ENCODE measurements at regions not wholly inside any gene's neighbourhood (a gene's known extent, or its start where the extent isn't known, plus 50 kb on each side); places are given as distances from the start of the nearest gene placed in this dataset.

- no peak for DNase-seq
- no peak overlapping the region for H3K27ac ChIP-seq (ENCODE audit: low read depth in 1 of 2, low read length in 2 of 2)
- no peak for ATAC-seq (ENCODE audit: low FRiP score)
- no peaks in the 10 kb centered on the region for H3K27me3 ChIP-seq (ENCODE audit: control insufficient read depth in 1 of 2, insufficient read depth in 2 of 2, low read length in 1 of 2)
- H3K4me1 ChIP-seq (ENCODE audit: control insufficient read depth in 1 of 2, insufficient read depth in 2 of 2, low read length in 2 of 2) = no peaks in the 10 kb centered on the region
- intact Hi-C loops (cut with DNase I) = no loop called here
- no peaks in the 10 kb centered on the region for H3K36me3 ChIP-seq (ENCODE audit: control insufficient read depth in 1 of 2, insufficient read depth in 2 of 2, low read length in 1 of 2)
- WGBS, 2 donors = 66 to 70% methylated on average over 6 of the region's 6 CpGs
- H3K9me3 ChIP-seq (ENCODE audit: control insufficient read depth, low read length) = no peaks in the 10 kb centered on the region
- H3K4me3 ChIP-seq (ENCODE audit: low read length in 2 of 2) = no peak overlapping the region
Measured at GRCh38 chr20:53707371-53708055, 113.9 kb upstream of the ZNF217 start.

- intact Hi-C loops (cut with DNase I) = no loop called here
- 33 to 41% methylated on average over 6 of the region's 6 CpGs for WGBS, 2 donors
- H3K36me3 ChIP-seq (ENCODE audit: control insufficient read depth in 1 of 2, insufficient read depth in 2 of 2, low read length in 1 of 2) = no peaks in the 10 kb centered on the region
- H3K4me1 ChIP-seq (ENCODE audit: control insufficient read depth in 1 of 2, insufficient read depth in 2 of 2, low read length in 2 of 2) = no peaks in the 10 kb centered on the region
- ATAC-seq (ENCODE audit: low FRiP score) (no peak), DNase-seq (no peak)
- no peaks in the 10 kb centered on the region for H3K27me3 ChIP-seq (ENCODE audit: control insufficient read depth in 1 of 2, insufficient read depth in 2 of 2, low read length in 1 of 2)
- H3K4me3 ChIP-seq (ENCODE audit: low read length in 2 of 2) = no peak overlapping the region
- no peaks in the 10 kb centered on the region for H3K9me3 ChIP-seq (ENCODE audit: control insufficient read depth, low read length)
- H3K27ac ChIP-seq (ENCODE audit: low read depth in 1 of 2, low read length in 2 of 2) = no peak overlapping the region
Measured at GRCh38 chr20:53706466-53707370, 113.1 kb upstream of the ZNF217 start.

- DNase-seq = no peak
- ATAC-seq (ENCODE audit: low FRiP score) = no peak
- Histone ChIP-seq H3K4me3 (ENCODE audit: low read length in 2 of 2) (no peak overlapping the region), H3K27me3 (ENCODE audit: control insufficient read depth in 1 of 2, insufficient read depth in 2 of 2, low read length in 1 of 2) (no peaks in the 10 kb centered on the region), H3K27ac (ENCODE audit: low read depth in 1 of 2, low read length in 2 of 2) (no peak overlapping the region), H3K9me3 (ENCODE audit: control insufficient read depth, low read length) (no peaks in the 10 kb centered on the region), H3K36me3 (ENCODE audit: control insufficient read depth in 1 of 2, insufficient read depth in 2 of 2, low read length in 1 of 2) (no peaks in the 10 kb centered on the region), H3K4me1 (ENCODE audit: control insufficient read depth in 1 of 2, insufficient read depth in 2 of 2, low read length in 2 of 2) (no peaks in the 10 kb centered on the region)
- WGBS, 2 donors = 49 to 51% methylated on average over 2 of the region's 2 CpGs
- intact Hi-C loops (cut with DNase I) = no loop called here
Measured at GRCh38 chr20:53706008-53706465, 112.4 kb upstream of the ZNF217 start.

GRCh38 chr20:53702617-53703016 lies 109.0 kb upstream of the ZNF217 start:
- ATAC-seq (ENCODE audit: low FRiP score) = no peak
- 96 to 97% methylated on average over 10 of the region's 10 CpGs for WGBS, 2 donors
- Histone ChIP-seq H3K36me3 (ENCODE audit: control insufficient read depth in 1 of 2, insufficient read depth in 2 of 2, low read length in 1 of 2) (no peaks in the 10 kb centered on the region), H3K27me3 (ENCODE audit: control insufficient read depth in 1 of 2, insufficient read depth in 2 of 2, low read length in 1 of 2) (no peaks in the 10 kb centered on the region), H3K4me3 (ENCODE audit: low read length in 2 of 2) (no peak overlapping the region), H3K4me1 (ENCODE audit: control insufficient read depth in 1 of 2, insufficient read depth in 2 of 2, low read length in 2 of 2) (no peaks in the 10 kb centered on the region), H3K27ac (ENCODE audit: low read depth in 1 of 2, low read length in 2 of 2) (no peak overlapping the region), H3K9me3 (ENCODE audit: control insufficient read depth, low read length) (no peaks in the 10 kb centered on the region)
- intact Hi-C loops (cut with DNase I) = no loop called here
- no peak for DNase-seq

- Histone ChIP-seq H3K27me3 (ENCODE audit: control insufficient read depth in 1 of 2, insufficient read depth in 2 of 2, low read length in 1 of 2) (no peaks in the 10 kb centered on the region), H3K4me3 (ENCODE audit: low read length in 2 of 2) (no peak overlapping the region), H3K27ac (ENCODE audit: low read depth in 1 of 2, low read length in 2 of 2) (no peak overlapping the region), H3K4me1 (ENCODE audit: control insufficient read depth in 1 of 2, insufficient read depth in 2 of 2, low read length in 2 of 2) (no peaks in the 10 kb centered on the region), H3K9me3 (ENCODE audit: control insufficient read depth, low read length) (no peaks in the 10 kb centered on the region), H3K36me3 (ENCODE audit: control insufficient read depth in 1 of 2, insufficient read depth in 2 of 2, low read length in 1 of 2) (no peaks in the 10 kb centered on the region)
- ATAC-seq (ENCODE audit: low FRiP score) (no peak), DNase-seq (no peak)
- intact Hi-C loops (cut with DNase I) = no loop called here
Measured at GRCh38 chr20:53699906-53700305, 106.3 kb upstream of the ZNF217 start.

- no peaks in the 10 kb centered on the region for H3K4me1 ChIP-seq (ENCODE audit: control insufficient read depth in 1 of 2, insufficient read depth in 2 of 2, low read length in 2 of 2)
- DNase-seq (no peak), ATAC-seq (ENCODE audit: low FRiP score) (no peak)
- no peak overlapping the region for H3K27ac ChIP-seq (ENCODE audit: low read depth in 1 of 2, low read length in 2 of 2)
- WGBS, 2 donors = 61 to 75% methylated on average over 3 of the region's 3 CpGs
- H3K27me3 ChIP-seq (ENCODE audit: control insufficient read depth in 1 of 2, insufficient read depth in 2 of 2, low read length in 1 of 2) = no peaks in the 10 kb centered on the region
- H3K9me3 ChIP-seq (ENCODE audit: control insufficient read depth, low read length) = no peaks in the 10 kb centered on the region
- no peak overlapping the region for H3K4me3 ChIP-seq (ENCODE audit: low read length in 2 of 2)
- no peaks in the 10 kb centered on the region for H3K36me3 ChIP-seq (ENCODE audit: control insufficient read depth in 1 of 2, insufficient read depth in 2 of 2, low read length in 1 of 2)
- intact Hi-C loops (cut with DNase I) = no loop called here
Measured at GRCh38 chr20:53699085-53699674, 105.5 kb upstream of the ZNF217 start.

- H3K4me1 ChIP-seq (ENCODE audit: control insufficient read depth in 1 of 2, insufficient read depth in 2 of 2, low read length in 2 of 2) = no peaks in the 10 kb centered on the region
- H3K27ac ChIP-seq (ENCODE audit: low read depth in 1 of 2, low read length in 2 of 2) = no peak overlapping the region
- DNase-seq = no peak
- intact Hi-C loops (cut with DNase I) = no loop called here
- H3K4me3 ChIP-seq (ENCODE audit: low read length in 2 of 2) = no peak overlapping the region
- no peaks in the 10 kb centered on the region for H3K9me3 ChIP-seq (ENCODE audit: control insufficient read depth, low read length)
- ATAC-seq (ENCODE audit: low FRiP score) = no peak
- 80 to 89% methylated on average over 10 of the region's 10 CpGs for WGBS, 2 donors
- H3K36me3 ChIP-seq (ENCODE audit: control insufficient read depth in 1 of 2, insufficient read depth in 2 of 2, low read length in 1 of 2) = no peaks in the 10 kb centered on the region
- H3K27me3 ChIP-seq (ENCODE audit: control insufficient read depth in 1 of 2, insufficient read depth in 2 of 2, low read length in 1 of 2) = no peaks in the 10 kb centered on the region
Measured at GRCh38 chr20:53698371-53698978, 104.8 kb upstream of the ZNF217 start.

GRCh38 chr20:53695797-53696527 lies 102.3 kb upstream of the ZNF217 start:
- intact Hi-C loops (cut with DNase I) = no loop called here
- ATAC-seq (ENCODE audit: low FRiP score) (no peak), DNase-seq (no peak)
- Histone ChIP-seq H3K27ac (ENCODE audit: low read depth in 1 of 2, low read length in 2 of 2) (no peak overlapping the region), H3K4me1 (ENCODE audit: control insufficient read depth in 1 of 2, insufficient read depth in 2 of 2, low read length in 2 of 2) (no peaks in the 10 kb centered on the region), H3K4me3 (ENCODE audit: low read length in 2 of 2) (no peak overlapping the region), H3K36me3 (ENCODE audit: control insufficient read depth in 1 of 2, insufficient read depth in 2 of 2, low read length in 1 of 2) (no peaks in the 10 kb centered on the region), H3K9me3 (ENCODE audit: control insufficient read depth, low read length) (no peaks in the 10 kb centered on the region), H3K27me3 (ENCODE audit: control insufficient read depth in 1 of 2, insufficient read depth in 2 of 2, low read length in 1 of 2) (no peaks in the 10 kb centered on the region)
- 87 to 92% methylated on average over 8 of the region's 8 CpGs for WGBS, 2 donors

All from aorta (tissue), 5 donors.